CD4-positive, CD25-positive, alpha-beta regulatory T cell (primary cell): ENCODE measurements at regions not wholly inside any gene's neighbourhood (a gene's known extent, or its start where the extent isn't known, plus 50 kb on each side); places are given as distances from the start of the nearest gene placed in this dataset.

Experiments
- ATAC-seq, 2 donors: fragments of 150-1000 bp; cut with Tn5 transposase; one replicate each; pipeline ENCODE4 v1.10.0; 2021; ENCODE audit warnings: low read depth in 2 of 2, moderate number of reproducible peaks in 2 of 2, moderate library complexity in 1 of 2
- DNase-seq, 3 donors: peaks; one replicate each; pipeline versions ENCODE4 v3.0.0 to v3.0.0-alpha.2; 2012 to 2022; ENCODE audit warnings: mixed read lengths in 1 of 3
- H3K27ac ChIP-seq: one replicate; pipeline ENCODE4 v1.7.0; 2013; ENCODE audit warnings: mild to moderate bottlenecking, low read length; ENCODE audit not compliant: insufficient read depth, poor library complexity, severe bottlenecking
- H3K27me3 ChIP-seq: one replicate; pipeline ENCODE4 v1.7.0; 2013; ENCODE audit warnings: low read length; ENCODE audit not compliant: control insufficient read depth, insufficient read depth
- H3K36me3 ChIP-seq: one replicate; pipeline ENCODE4 v1.7.0; 2013; ENCODE audit warnings: mild to moderate bottlenecking, low read length, moderate library complexity; ENCODE audit not compliant: control insufficient read depth, insufficient read depth
- H3K4me1 ChIP-seq: 2 replicates; pipeline ENCODE4 v1.7.0; 2013; ENCODE audit warnings: mild to moderate bottlenecking, low read length; ENCODE audit not compliant: insufficient read depth, control insufficient read depth, poor library complexity, severe bottlenecking
- H3K4me3 ChIP-seq: one replicate; pipeline ENCODE4 v1.7.0; 2013; ENCODE audit warnings: low read depth, mild to moderate bottlenecking, low read length, moderate library complexity
- H3K9me3 ChIP-seq, 2 experiments: 1 replicate in 1 of 2; 2 replicates in 1 of 2; pipeline ENCODE4 v1.7.0; 2013; ENCODE audit warnings: low read length in 2 of 2, mild to moderate bottlenecking in 1 of 2, moderate library complexity in 1 of 2; ENCODE audit not compliant: control insufficient read depth in 2 of 2
- H3K27ac Mint-ChIP-seq, 3 donors: one replicate each; pipeline ENCODE4 v1.8.0; 2020 to 2022; ENCODE audit warnings: mild to moderate bottlenecking in 3 of 3, mixed read lengths in 3 of 3, moderate library complexity in 2 of 3
- H3K27me3 Mint-ChIP-seq: one replicate; pipeline ENCODE4 v1.8.0; 2022; ENCODE audit warnings: mild to moderate bottlenecking, mixed read lengths
- H3K36me3 Mint-ChIP-seq: one replicate; pipeline ENCODE4 v1.8.0; 2020; ENCODE audit warnings: mixed read lengths
- H3K4me1 Mint-ChIP-seq, 4 donors: one replicate each; pipeline ENCODE4 v1.8.0; 2020 to 2022; ENCODE audit warnings: mixed read lengths in 4 of 4, mild to moderate bottlenecking in 1 of 4
- H3K4me3 Mint-ChIP-seq, 4 donors: one replicate each; pipeline ENCODE4 v1.8.0; 2020 to 2022; ENCODE audit warnings: mild to moderate bottlenecking in 4 of 4, mixed read lengths in 4 of 4, moderate library complexity in 3 of 4
- H3K9me3 Mint-ChIP-seq, 7 donors: one replicate each; pipeline ENCODE4 v1.8.0; 2020 to 2022; ENCODE audit warnings: mixed read lengths in 7 of 7, mild to moderate bottlenecking in 3 of 7, moderate library complexity in 2 of 7

DNA sequence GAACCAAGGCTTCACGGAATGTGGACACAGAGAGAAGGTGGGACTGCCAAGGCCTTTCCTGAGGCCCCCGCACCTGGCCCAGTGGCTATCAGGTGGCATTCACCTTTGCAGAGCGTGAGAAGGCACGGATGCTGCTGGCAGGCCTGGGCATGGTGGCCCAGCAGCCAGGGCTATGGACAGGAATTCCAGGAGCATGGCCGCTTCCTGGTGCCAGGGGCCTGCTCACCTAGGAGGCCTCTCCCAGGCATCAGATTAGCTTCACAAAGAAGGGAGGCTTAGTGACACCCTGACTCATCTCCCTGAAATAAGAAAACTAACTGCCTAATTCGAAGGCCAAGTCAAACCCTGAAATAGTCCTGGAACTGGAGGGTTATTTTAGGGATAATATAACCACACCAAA lies 155.8 kb downstream of the TEX29 start:
- DNase-seq: no peak
- H3K4me3 Mint-ChIP-seq: no peak overlapping the region

DNA sequence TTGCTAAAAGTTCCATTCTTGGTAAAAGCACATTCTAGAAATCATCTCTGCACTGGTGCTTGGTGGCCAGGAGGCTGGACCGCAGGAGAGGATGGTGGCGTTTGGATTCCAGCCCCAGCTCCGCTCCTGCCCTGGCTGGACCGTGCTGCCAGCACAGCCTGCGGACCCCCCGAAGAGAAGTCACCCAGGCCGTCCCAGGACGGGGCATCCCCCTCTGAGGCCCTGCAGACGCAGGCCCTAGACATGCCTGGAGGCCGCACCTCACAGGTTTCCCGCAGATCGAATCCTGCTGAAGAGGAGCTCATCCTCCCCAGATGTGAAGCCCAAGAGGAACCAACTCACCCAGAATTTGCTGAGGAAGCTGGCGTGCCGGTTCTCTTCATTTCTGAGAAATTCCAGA lies 159.0 kb downstream of the TEX29 start:
- ATAC-seq: no peak
- peaks cover 4% of the 10 kb centered on the region for H3K27me3 Mint-ChIP-seq
- no peak overlapping the region for H3K27ac ChIP-seq
- H3K9me3 Mint-ChIP-seq: peaks cover 0 to 5% (median 0%) of the 10 kb centered on the region in 7 donors
- H3K4me1 Mint-ChIP-seq: no peaks in the 10 kb centered on the region
- no peaks in the 10 kb centered on the region for H3K9me3 ChIP-seq
- H3K4me1 ChIP-seq: no peaks in the 10 kb centered on the region
- H3K4me3 Mint-ChIP-seq: no peak overlapping the region
- H3K27ac Mint-ChIP-seq: no peak overlapping the region
- H3K4me3 ChIP-seq: no peak overlapping the region
- DNase-seq: no peak
- H3K36me3 Mint-ChIP-seq: no peaks in the 10 kb centered on the region
- no peaks in the 10 kb centered on the region for H3K36me3 ChIP-seq
- no peaks in the 10 kb centered on the region for H3K27me3 ChIP-seq

More for the DNA sequence above, 155.8 kb downstream of the TEX29 start:
- Mint-ChIP-seq H3K36me3 (no peaks in the 10 kb centered on the region), H3K4me1 (no peaks in the 10 kb centered on the region), H3K9me3 (peaks cover 0 to 4% (median 0%) of the 10 kb centered on the region in 7 donors), H3K27me3 (no peaks in the 10 kb centered on the region), H3K27ac (no peak overlapping the region)
- H3K27ac ChIP-seq: no peak overlapping the region
- H3K27me3 ChIP-seq: no peaks in the 10 kb centered on the region
- H3K4me1 ChIP-seq: no peaks in the 10 kb centered on the region
- no peaks in the 10 kb centered on the region for H3K9me3 ChIP-seq
- H3K4me3 ChIP-seq: no peak overlapping the region
- H3K36me3 ChIP-seq: no peaks in the 10 kb centered on the region
- no peak for ATAC-seq

GRCh38 chr13:111480503-111480902 lies 160.1 kb downstream of the TEX29 start:
- Mint-ChIP-seq H3K27me3 (peaks cover 4% of the 10 kb centered on the region), H3K9me3 (peaks cover 0 to 5% (median 0%) of the 10 kb centered on the region in 7 donors), H3K4me3 (no peak overlapping the region), H3K4me1 (no peaks in the 10 kb centered on the region), H3K27ac (no peak overlapping the region), H3K36me3 (no peaks in the 10 kb centered on the region)
- H3K4me1 ChIP-seq: no peaks in the 10 kb centered on the region
- DNase-seq: no peak
- H3K9me3 ChIP-seq: no peaks in the 10 kb centered on the region
- H3K4me3 ChIP-seq: no peak overlapping the region
- H3K27me3 ChIP-seq: no peaks in the 10 kb centered on the region
- ATAC-seq: no peak
- no peaks in the 10 kb centered on the region for H3K36me3 ChIP-seq
- H3K27ac ChIP-seq: no peak overlapping the region

DNA sequence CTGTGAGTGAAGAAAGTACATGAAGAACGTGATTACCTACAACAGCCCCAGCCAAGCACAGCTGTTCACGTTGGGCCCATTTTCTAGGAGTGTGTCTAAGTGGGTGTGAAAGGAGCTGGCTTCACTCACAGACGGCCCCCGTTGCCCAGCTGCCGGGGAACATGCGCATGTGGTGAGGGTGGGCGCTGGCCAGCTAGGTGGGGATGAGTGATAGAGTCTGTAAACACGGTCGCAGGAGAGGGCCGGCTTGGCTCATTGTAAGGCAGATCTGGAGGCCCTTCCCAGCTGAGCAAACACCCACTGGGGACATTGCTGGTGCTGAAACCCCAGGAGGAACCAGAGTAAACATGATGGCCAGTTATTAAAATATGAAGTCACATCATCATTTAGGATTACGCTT lies 160.5 kb downstream of the TEX29 start:
- no peaks in the 10 kb centered on the region for H3K36me3 ChIP-seq

DNA sequence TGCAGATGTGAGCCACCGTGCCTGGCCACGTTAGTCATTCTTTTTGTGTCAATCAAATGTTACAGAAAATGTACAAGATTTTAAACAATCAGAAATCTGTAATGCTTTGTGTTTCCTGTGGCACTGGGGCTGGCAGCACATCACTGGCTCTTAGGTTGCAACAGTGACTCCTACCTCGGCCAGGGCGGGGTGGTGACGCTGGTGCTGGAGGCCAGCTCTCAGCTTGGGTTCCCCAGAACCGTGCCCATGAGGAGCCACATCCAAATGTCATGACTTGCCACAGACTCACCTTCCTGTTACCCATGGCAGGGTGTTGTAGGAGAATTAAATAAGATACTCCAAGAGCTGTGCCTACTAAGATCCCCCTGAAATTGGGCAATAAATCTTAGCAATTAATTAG lies 161.7 kb downstream of the TEX29 start:
- H3K4me1 ChIP-seq: no peaks in the 10 kb centered on the region
- ATAC-seq (no peak), DNase-seq (no peak)
- no peak overlapping the region for H3K4me3 Mint-ChIP-seq
- no peak overlapping the region for H3K27ac ChIP-seq
- no peak overlapping the region for H3K4me3 ChIP-seq
- no peaks in the 10 kb centered on the region for H3K36me3 ChIP-seq
- no peaks in the 10 kb centered on the region for H3K27me3 ChIP-seq
- H3K36me3 Mint-ChIP-seq: no peaks in the 10 kb centered on the region
- H3K4me1 Mint-ChIP-seq: no peaks in the 10 kb centered on the region
- H3K9me3 Mint-ChIP-seq: peaks cover 0 to 6% (median 0%) of the 10 kb centered on the region in 7 donors
- H3K27ac Mint-ChIP-seq: no peak overlapping the region
- H3K9me3 ChIP-seq: peaks cover 2 to 3% of the 10 kb centered on the region in 2 experiments
- peaks cover 4% of the 10 kb centered on the region for H3K27me3 Mint-ChIP-seq

More for the DNA sequence above, 160.5 kb downstream of the TEX29 start:
- DNase-seq (no peak), ATAC-seq (no peak)
- no peaks in the 10 kb centered on the region for H3K36me3 Mint-ChIP-seq
- peaks cover 4% of the 10 kb centered on the region for H3K27me3 Mint-ChIP-seq
- no peak overlapping the region for H3K4me3 Mint-ChIP-seq
- peaks cover 0 to 4% (median 0%) of the 10 kb centered on the region in 7 donors for H3K9me3 Mint-ChIP-seq
- H3K27ac Mint-ChIP-seq: no peak overlapping the region
- Histone ChIP-seq H3K4me1 (no peaks in the 10 kb centered on the region), H3K4me3 (no peak overlapping the region), H3K9me3 (no peaks in the 10 kb centered on the region), H3K27ac (no peak overlapping the region), H3K27me3 (no peaks in the 10 kb centered on the region)
- H3K4me1 Mint-ChIP-seq: no peaks in the 10 kb centered on the region

DNA sequence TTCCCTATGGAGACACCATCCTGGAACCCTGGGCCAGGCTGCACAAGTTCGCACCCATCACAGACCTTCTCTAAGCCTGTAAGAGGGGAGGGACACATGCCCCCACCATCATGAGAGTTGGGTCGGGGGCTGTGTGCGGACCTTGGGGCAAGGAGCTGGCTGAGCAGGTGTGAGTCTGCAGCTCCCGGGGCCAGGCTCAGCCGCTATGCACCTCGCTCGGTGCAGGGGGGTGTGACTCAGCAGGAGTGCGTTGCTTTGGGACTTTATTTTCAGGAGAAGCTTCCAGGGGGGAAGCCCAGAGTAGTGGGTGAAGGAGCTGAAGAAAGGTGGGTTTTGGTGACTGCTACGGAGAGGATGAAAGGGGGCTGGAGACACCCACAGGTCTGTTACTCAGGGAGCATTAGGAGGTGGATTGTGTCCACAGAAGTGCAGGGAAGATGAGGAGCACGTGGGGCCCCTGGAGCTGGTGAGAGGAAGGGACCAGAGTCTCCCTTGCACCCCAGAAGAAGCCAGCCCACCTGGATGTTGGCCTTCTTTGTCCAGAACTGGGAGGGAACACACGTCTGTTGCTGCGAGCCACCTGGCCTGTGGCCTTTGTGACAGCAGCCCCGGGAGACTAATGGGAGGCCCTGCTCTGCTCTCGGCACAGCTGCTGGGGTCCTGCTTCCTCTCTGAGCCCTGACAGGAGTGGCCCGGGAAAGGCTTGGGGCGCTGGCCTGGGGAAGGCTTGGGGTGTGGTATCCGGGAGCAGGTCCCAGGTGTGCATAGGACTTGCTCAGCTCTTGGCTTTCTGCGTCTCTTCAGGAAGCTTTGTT lies 162.6 kb downstream of the TEX29 start:
- H3K36me3 ChIP-seq: no peaks in the 10 kb centered on the region
- Mint-ChIP-seq H3K4me3 (no peak overlapping the region), H3K27ac (no peak overlapping the region), H3K9me3 (peaks cover 0 to 8% (median 0%) of the 10 kb centered on the region in 7 donors), H3K27me3 (peaks cover 4% of the 10 kb centered on the region), H3K36me3 (no peaks in the 10 kb centered on the region), H3K4me1 (no peaks in the 10 kb centered on the region)
- ATAC-seq (no peak), DNase-seq (no peak)
- peaks cover 2 to 5% of the 10 kb centered on the region in 2 experiments for H3K9me3 ChIP-seq
- no peaks in the 10 kb centered on the region for H3K4me1 ChIP-seq
- no peak overlapping the region for H3K4me3 ChIP-seq
- H3K27me3 ChIP-seq: no peaks in the 10 kb centered on the region
- H3K27ac ChIP-seq: no peak overlapping the region

- Mint-ChIP-seq H3K4me1 (no peaks in the 10 kb centered on the region), H3K36me3 (no peaks in the 10 kb centered on the region), H3K27me3 (peaks cover 4% of the 10 kb centered on the region), H3K9me3 (peaks cover 0 to 10% (median 0%) of the 10 kb centered on the region in 7 donors), H3K27ac (no peak overlapping the region), H3K4me3 (no peak overlapping the region)
- ATAC-seq (no peak), DNase-seq (no peak)
- no peaks in the 10 kb centered on the region for H3K4me1 ChIP-seq
- H3K4me3 ChIP-seq: no peak overlapping the region
- no peaks in the 10 kb centered on the region for H3K27me3 ChIP-seq
- H3K27ac ChIP-seq: no peak overlapping the region
- no peaks in the 10 kb centered on the region for H3K36me3 ChIP-seq
- H3K9me3 ChIP-seq: peaks cover 2 to 5% of the 10 kb centered on the region in 2 experiments
Observed at GRCh38 chr13:111483621-111483987, 163.2 kb downstream of the TEX29 start.
